ENCODE measurements at regions not wholly inside any gene's neighbourhood (a gene's known extent, or its start where the extent isn't known, plus 50 kb on each side); places are given as distances from the start of the nearest gene placed in this dataset.
"Not testable (repeated sequence)": the region's sequence is repeated elsewhere in the genome, so short reads cannot be mapped to it uniquely, and the experiment has no call there.

DNA sequence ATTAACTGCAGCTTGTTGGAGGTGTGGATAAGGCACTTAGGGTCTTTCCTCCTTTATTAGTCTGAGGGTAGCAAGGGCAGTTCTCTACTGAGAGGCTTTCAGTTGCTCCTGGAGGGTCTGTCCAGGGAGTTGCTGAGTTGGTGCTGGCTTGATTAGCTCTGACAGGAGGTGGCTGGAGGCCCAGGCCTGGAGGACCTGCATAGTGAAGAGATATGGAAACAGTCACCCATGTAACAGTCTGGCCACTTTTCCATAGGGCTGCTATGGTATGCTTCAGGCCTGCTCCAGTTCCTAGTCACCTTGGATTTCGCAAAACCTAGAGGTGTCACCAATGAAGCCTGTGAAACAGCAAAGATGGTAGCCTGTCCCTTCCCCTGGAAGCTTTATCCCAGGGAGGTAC, 143.3 kb upstream of the SLC38A2 start:
- no peak for DNase-seq

DNA sequence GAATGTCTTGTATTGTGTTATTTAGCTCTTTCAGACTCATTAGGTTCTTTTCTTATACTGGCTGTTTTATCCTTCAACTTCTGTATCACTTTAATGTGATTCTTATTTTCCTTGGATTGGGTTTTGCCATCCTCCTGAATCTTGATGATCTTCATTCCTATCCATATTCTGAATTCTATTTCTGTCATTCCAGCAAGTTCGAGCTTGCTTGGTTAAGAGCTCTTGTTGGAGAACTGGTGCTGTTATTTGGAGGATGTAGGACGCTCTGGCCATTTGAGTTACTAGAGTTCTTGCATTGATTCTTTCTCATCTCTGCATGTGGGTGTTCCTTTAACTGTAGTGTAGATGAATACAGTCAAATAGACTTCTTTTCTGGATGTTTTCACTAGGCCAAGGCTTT, 142.3 kb upstream of the SLC38A2 start:
- no peak for DNase-seq

- not testable (repeated sequence) for DNase-seq
Observed at GRCh38 chr12:46510257-46510656, 137.7 kb upstream of the SLC38A2 start.

DNA sequence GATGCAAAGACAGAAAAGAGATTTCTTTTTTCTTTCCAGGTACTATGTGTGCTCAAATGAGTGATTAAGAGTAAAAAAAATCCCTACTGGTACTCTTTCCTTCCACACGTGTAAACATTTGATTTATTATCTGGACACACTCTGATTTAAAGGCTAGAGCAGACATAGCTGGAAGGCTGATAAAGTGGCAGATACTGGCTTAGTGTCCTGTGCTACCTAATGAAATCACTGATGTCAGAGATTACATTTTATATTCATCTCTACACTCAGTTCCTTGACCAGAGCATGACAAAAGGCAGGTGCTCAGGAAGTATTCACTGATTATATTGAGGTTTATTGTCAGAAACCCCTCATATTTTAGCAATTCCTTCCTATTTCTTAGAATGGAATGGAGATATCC, 136.6 kb upstream of the SLC38A2 start:
- DNase-seq = no peak

DNA sequence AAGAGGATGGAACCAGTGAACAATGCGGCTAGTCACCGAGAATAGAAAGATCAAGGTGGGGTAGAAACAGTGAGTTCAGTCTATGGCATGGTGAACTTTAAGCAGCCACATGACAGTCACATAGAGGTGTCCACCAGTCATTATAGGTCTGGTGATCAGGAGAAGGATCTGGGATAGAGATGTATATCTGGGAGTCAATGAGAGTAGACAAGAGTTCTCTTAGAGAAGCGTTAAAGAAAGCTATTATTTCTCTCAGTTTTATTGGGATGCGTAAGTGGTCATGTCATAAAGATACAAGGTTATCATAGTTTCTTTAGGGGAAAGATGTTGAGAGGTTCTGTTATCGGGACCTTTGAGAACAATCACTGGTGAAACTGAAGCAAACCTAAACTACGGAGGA, 136.1 kb upstream of the SLC38A2 start:
- no peak for DNase-seq

- no peak for DNase-seq
Observed at GRCh38 chr12:46507766-46508165, 135.2 kb upstream of the SLC38A2 start.

GRCh38 chr12:46506961-46507360, 134.4 kb upstream of the SLC38A2 start:
- no peak for DNase-seq

DNA sequence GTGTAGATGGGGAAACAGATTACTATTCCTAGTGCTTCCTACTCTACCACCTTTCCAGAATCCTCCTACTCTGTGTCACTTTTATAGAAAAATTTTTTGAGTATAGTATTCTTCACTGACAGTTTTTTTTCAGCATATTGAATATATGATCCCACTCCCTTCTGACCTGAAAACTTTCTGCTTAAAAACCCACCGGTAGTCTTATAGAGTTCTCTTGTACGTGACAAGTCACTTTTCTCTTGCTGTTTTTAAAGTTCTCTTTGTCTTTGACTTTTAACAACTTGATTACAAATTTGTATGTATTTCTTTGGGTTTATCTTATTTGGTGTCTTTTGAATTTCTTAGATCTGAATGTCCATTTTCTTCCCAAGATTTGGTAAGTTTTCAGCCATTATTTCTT, 133.6 kb upstream of the SLC38A2 start:
- DNase-seq = no peak

- DNase-seq = no peak
Observed at GRCh38 chr12:46504494-46504893, 131.9 kb upstream of the SLC38A2 start.

- DNase-seq = no peak
Observed at GRCh38 chr12:46503637-46504175, 131.1 kb upstream of the SLC38A2 start.

GRCh38 chr12:46500673-46501072, 128.1 kb upstream of the SLC38A2 start:
- no peak for DNase-seq

DNA sequence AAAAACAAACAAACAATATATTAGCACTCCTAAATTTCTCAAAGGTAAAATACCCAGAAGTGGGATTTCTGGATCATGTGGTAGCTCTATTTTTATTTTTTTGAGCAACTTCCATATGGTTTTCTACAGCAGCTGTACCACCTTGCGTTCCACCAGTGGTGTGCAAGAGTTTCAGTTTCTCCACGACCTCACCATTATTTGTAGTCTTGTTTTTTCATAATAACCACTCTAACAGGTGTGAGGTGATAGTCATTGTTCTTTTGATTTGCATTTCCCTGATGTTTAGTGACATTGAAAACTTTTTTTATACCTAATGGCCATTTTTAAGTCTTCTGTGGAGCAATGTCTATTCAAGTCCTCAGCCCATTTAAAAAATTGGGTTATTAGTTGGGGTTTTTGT, 127.3 kb upstream of the SLC38A2 start:
- DNase-seq = no peak

DNA sequence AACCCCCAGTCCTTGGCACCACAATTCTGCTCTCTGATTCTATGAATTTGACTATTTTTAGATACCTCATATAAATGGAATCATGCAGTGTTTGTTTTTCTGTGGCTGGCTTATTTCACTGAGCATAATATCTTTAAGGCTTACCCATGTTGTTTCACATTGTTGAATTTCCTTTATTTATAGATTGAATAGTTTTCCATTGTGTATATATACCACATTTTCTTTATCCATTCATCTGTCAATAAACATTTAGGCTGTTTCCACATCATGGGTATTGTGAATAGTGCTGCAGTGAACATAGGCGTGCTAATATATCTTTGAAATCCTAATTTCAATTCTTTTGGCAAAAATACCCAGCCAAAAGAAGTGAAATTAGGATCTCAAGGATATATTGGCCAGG, 126.7 kb upstream of the SLC38A2 start:
- no peak for DNase-seq

DNA sequence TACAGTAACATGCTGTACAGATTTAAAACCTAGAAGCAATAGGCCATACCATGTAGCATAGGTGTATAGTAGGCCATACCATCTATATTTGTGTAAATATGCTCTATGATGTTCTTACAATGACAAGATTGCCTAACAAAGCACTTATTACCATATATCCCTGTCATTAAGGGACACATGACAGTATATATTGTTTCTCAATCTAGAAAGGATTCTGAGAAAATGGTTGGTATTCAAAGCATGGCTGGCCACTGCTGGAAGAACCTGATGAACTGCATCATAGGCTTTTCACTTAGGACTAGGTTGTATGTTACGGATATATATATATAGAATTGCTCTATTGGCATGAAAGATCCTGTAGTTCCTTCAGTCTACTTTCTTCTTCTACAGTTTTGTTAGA, 125.2 kb upstream of the SLC38A2 start:
- DNase-seq = no peak

- DNase-seq = no peak
Observed at GRCh38 chr12:46494424-46494823, 121.9 kb upstream of the SLC38A2 start.

GRCh38 chr12:46493834-46494181, 121.2 kb upstream of the SLC38A2 start:
- DNase-seq = no peak

- DNase-seq = no peak
Observed at GRCh38 chr12:46493150-46493833, 120.7 kb upstream of the SLC38A2 start.

GRCh38 chr12:46492471-46493085, 120.0 kb upstream of the SLC38A2 start:
- no peak for DNase-seq

GRCh38 chr12:46491548-46491947, 119.0 kb upstream of the SLC38A2 start:
- DNase-seq = no peak

GRCh38 chr12:46490635-46491034, 118.1 kb upstream of the SLC38A2 start:
- no peak for DNase-seq

DNA sequence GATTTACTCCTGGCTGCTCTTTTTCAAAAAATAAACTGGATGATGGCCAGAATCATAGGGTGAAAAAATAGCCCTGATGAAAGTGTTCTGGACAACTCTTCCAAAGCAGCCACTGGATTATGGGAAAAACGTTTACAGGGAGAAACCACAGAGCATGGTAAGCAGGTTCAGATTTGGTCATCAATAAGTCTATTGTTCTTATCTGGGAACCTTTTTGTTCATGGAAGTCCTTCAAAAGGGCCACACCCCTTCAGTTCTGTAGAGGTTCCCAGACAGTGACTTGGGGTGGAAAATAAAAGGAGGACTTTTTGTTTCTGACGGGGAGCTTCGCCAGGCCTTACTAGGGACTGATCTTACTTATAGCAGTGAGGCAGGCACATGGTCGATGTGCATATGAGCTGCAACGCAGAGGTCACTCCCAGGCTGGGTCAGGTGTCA, 117.4 kb upstream of the SLC38A2 start:
- no peak for DNase-seq

DNA sequence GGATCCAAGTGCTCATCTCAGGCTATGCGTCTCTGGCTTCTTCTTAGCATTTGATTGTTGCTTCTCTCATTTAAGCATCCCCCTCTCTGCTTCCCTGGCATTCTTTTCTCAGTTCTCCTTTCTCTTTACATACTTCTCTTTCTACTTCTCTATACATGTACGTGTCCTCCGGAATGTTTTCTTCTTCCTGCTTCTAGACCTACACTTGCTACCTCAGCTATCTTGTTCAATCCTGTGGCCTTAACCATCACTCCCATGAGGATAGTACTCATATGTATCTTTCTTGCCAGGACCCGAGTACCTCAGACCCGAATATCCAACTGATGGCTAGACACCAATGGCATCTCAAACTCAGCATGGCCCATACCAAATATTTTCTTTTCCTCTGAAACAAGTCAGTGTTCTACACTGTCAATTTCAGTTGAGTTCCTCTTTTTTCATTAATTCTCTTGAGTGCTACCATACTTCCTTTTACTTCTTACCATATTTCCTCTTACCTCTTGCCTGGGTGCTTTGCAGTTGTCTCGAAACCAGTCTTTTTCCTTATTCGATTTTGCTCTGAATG, 115.1 kb upstream of the SLC38A2 start:
- DNase-seq = no peak

DNA sequence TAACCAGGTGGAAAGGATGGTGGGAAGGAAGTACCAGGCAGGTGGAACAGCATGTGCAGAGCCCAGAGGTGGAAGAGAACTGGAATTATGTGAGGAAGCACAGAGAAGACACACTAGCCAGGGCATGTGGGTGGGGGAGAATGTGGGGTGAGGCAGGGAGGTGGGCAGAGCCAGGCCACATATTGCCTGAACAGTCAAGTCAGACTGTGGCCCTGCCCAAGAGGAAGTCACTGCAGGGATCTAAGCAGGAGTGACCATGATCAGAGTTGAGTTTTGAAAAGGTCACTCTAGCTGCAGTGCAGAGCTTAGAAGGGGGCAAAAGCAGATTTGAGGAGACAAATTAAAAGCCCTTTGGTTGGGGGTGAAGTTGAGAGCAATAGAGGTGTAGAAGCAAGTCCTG, 114.0 kb upstream of the SLC38A2 start:
- DNase-seq = no peak

DNA sequence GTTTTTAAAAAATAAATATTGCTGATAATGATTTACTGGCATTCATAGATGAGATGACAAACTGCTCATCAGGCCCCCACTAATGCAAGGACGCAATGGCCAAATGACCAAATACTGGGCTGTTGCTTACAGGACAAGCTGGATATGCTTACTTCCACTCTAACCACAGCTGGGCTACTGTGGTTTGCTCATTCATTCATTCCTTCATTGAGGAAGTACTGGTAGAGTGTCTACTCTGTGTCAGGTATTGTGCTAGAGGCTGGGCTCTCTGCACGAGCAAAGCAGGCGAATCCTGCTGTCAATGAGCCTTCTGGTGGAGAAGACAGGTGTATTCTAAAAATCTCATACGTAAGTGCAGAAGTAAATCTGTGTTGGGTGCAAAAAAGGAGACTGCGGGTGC, 113.3 kb upstream of the SLC38A2 start:
- DNase-seq = no peak
